Vagina (tissue), 2 donors: ENCODE measurements at regions not wholly inside any gene's neighbourhood (a gene's known extent, or its start where the extent isn't known, plus 50 kb on each side); places are given as distances from the start of the nearest gene placed in this dataset.

Experiments
- CTCF ChIP-seq, 3 experiments: fragments of 450-650 bp in 2 of 3; fragments of 200-600 bp in 1 of 3; sonication (generic) in 1 of 3; IDR thresholded peaks; one replicate each; pipeline ENCODE4 v1.5.1; 2017 to 2019; ENCODE audit warnings: antibody characterized with exemption in 3 of 3, mild to moderate bottlenecking in 2 of 3, moderate library complexity in 2 of 3
- POLR2A ChIP-seq, 2 donors: fragments of 450-650 bp; IDR thresholded peaks; one replicate each; pipeline ENCODE4 v1.6.1; 2017; ENCODE audit warnings: antibody characterized with exemption in 2 of 2, mild to moderate bottlenecking in 2 of 2, moderate library complexity in 2 of 2
- POLR2AphosphoS5 ChIP-seq, 2 donors: sonication (generic); formaldehyde crosslinking; IDR thresholded peaks; one replicate each; pipeline ENCODE4 v1.9.0; 2017; ENCODE audit warnings: antibody characterized with exemption in 2 of 2, mild to moderate bottlenecking in 2 of 2, low read depth in 1 of 2; ENCODE audit not compliant: insufficient read depth in 1 of 2

DNA sequence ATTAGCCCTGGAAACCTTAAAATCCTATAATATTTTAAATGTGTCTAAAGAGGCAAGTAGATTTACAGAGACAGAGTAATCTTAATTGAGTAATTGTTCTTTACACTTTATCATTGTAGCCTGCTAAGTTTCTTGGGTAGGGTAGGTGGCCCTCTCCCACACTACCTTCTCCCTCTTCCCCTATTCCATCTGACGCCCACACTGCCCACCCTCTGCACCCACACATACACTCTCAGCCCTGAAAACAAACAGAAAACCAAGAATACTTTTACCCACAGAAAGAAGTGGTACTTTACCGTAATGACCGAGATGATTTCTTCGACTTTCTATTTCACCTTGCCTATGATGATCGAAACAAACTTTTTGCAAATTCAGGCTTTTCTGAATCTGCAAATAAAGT lies 320.4 kb upstream of the OBI1 start:
- TF ChIP-seq POLR2AphosphoS5 (IDR thresholded peaks at IDR 0.05; ENCODE audit: insufficient read depth in 1 of 2, low read depth in 1 of 2) (no peak), CTCF (IDR thresholded peaks at IDR 0.05) (no peak), POLR2A (IDR thresholded peaks at IDR 0.05) (no peak)
